ENCODE measurements at regions not wholly inside any gene's neighbourhood (a gene's known extent, or its start where the extent isn't known, plus 50 kb on each side); places are given as distances from the start of the nearest gene placed in this dataset.

DNA sequence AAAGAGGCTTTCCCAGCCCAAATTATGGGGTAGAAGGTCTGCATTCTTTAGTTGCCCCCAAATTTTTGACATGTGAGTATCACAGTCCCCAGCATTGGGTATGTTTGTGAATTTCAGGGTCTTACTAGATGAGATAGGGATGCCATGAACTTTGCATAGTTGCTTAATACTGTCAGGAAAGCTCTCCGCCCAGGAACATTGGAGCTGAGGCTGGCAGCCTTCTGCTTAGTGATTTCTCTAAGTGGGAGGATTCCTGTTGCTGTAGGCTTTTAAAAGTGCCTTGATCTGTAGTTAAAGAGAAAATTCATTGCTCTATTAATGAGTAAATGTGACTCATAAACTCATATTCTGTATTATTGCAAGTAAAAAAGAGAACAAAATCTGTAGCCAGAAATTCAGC, 206.9 kb downstream of the CAVIN4 start:
- no peaks in the 10 kb centered on the region for H3K9me2 ChIP-seq (replicated peaks; ENCODE audit: low read length)
- H3K4me1 ChIP-seq (ENCODE audit: insufficient read depth, low read length): no peaks in the 10 kb centered on the region
- DNase-seq: no peak
- TF ChIP-seq EZH2phosphoT487 (IDR thresholded peaks at IDR 0.05; ENCODE audit: borderline replicate concordance, low read length) (no peak), EZH2 (IDR thresholded peaks at IDR 0.05; ENCODE audit: low read length, unreplicated experiment) (no peak)
- TF ChIP-seq, protein P1, sequence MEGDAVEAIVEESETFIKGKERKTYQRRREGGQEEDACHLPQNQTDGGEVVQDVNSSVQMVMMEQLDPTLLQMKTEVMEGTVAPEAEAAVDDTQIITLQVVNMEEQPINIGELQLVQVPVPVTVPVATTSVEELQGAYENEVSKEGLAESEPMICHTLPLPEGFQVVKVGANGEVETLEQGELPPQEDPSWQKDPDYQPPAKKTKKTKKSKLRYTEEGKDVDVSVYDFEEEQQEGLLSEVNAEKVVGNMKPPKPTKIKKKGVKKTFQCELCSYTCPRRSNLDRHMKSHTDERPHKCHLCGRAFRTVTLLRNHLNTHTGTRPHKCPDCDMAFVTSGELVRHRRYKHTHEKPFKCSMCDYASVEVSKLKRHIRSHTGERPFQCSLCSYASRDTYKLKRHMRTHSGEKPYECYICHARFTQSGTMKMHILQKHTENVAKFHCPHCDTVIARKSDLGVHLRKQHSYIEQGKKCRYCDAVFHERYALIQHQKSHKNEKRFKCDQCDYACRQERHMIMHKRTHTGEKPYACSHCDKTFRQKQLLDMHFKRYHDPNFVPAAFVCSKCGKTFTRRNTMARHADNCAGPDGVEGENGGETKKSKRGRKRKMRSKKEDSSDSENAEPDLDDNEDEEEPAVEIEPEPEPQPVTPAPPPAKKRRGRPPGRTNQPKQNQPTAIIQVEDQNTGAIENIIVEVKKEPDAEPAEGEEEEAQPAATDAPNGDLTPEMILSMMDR (conservative IDR thresholded peaks at IDR 0.05; ENCODE audit: low read depth, low read length): no peak
- H3K36me3 ChIP-seq (ENCODE audit: low read depth, low read length): no peaks in the 10 kb centered on the region
- H3K9me3 ChIP-seq (ENCODE audit: low read length): no peaks in the 10 kb centered on the region
- no peaks in the 10 kb centered on the region for H3K79me2 ChIP-seq (ENCODE audit: low read length)
- no peak overlapping the region for H3K27ac ChIP-seq (ENCODE audit: low read length)
- CTCF ChIA-PET: no interaction called here
- H3K9ac ChIP-seq (ENCODE audit: low read length): no peak overlapping the region
- intact Hi-C loops (cut with micrococcal nuclease): no loop called here
- H2AFZ ChIP-seq (ENCODE audit: low read length): no peak overlapping the region
- no peak overlapping the region for H3K4me2 ChIP-seq (ENCODE audit: low read length)
- H4K20me1 ChIP-seq (ENCODE audit: low read length): no peaks in the 10 kb centered on the region
- POLR2A ChIA-PET (ENCODE audit: unreplicated experiment): no interaction called here
- H3K4me3 ChIP-seq (ENCODE audit: low read length): no peak overlapping the region
- H3F3A ChIP-seq (ENCODE audit: low read length, unreplicated experiment): no peaks in the 10 kb centered on the region
- H3K27me3 ChIP-seq (ENCODE audit: low read length): no peaks in the 10 kb centered on the region
- no peak for ATAC-seq
- no TSS peak for BruUV-seq (replicated peaks)

DNA sequence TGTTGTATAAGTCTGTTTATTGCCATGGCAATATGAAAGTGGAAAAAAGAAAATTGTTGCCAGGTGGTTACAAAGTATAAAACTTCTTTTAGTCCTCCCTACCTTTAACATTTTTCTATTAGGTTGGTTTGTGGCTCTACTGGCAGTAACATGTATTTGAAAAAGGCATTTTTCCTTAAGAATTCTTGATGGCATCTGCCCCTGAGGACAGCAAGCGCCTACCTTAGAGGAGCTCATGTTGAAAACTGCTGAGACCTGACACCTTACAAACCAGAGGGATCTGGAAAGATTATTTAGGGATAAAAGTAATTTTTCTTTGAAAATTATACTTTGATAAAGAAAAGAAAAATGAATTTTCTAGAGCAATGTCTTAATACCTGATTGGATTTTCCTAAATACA, 208.1 kb downstream of the CAVIN4 start:
- H3F3A ChIP-seq (ENCODE audit: low read length, unreplicated experiment): no peaks in the 10 kb centered on the region
- H3K4me3 ChIP-seq (ENCODE audit: low read length): no peak overlapping the region
- DNase-seq (no peak), ATAC-seq (no peak)
- ChIA-PET POLR2A (ENCODE audit: unreplicated experiment) (no interaction called here), CTCF (no interaction called here)
- intact Hi-C loops (cut with micrococcal nuclease): no loop called here
- H3K79me2 ChIP-seq (ENCODE audit: low read length): no peaks in the 10 kb centered on the region
- H3K9me3 ChIP-seq (ENCODE audit: low read length): no peaks in the 10 kb centered on the region
- no peak overlapping the region for H3K9ac ChIP-seq (ENCODE audit: low read length)
- no peak overlapping the region for H3K4me2 ChIP-seq (ENCODE audit: low read length)
- no peak for TF ChIP-seq EZH2phosphoT487 (IDR thresholded peaks at IDR 0.05; ENCODE audit: borderline replicate concordance, low read length)
- TF ChIP-seq EZH2 (IDR thresholded peaks at IDR 0.05; ENCODE audit: low read length, unreplicated experiment): no peak
- TF ChIP-seq, protein P1 (conservative IDR thresholded peaks at IDR 0.05; ENCODE audit: low read depth, low read length): no peak
- H3K27me3 ChIP-seq (ENCODE audit: low read length): no peaks in the 10 kb centered on the region
- no peak overlapping the region for H2AFZ ChIP-seq (ENCODE audit: low read length)
- H3K36me3 ChIP-seq (ENCODE audit: low read depth, low read length): no peaks in the 10 kb centered on the region
- H3K4me1 ChIP-seq (ENCODE audit: insufficient read depth, low read length): no peaks in the 10 kb centered on the region
- H4K20me1 ChIP-seq (ENCODE audit: low read length): no peaks in the 10 kb centered on the region
- BruUV-seq (replicated peaks): no TSS peak
- H3K27ac ChIP-seq (ENCODE audit: low read length): no peak overlapping the region
- H3K9me2 ChIP-seq (replicated peaks; ENCODE audit: low read length): no peaks in the 10 kb centered on the region

DNA sequence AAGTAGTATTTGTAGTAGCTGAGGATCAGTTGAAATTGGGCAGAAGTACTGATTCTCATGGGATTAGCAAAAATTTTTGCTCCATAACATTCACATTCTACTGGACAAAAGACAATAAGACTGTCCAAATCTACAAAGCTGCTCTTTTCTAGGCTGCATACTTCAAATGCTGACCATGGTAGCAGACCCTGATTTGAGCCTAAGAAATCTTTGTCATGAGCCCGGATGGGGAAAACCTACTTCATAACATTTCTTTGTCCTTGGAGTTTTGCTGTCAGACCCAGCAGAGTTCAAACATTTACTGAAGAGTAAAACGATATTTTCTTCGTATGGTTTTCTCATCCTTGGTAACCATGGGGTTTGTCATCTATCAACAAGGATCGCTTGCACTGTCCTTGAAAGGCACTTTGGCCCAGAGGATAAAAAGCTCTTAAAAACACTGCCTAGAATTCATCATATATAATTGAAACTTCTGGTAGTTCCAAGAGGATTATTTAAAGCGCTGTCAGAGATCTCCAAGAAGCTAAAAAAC, 216.9 kb downstream of the CAVIN4 start:
- H2AFZ ChIP-seq (ENCODE audit: low read length): no peak overlapping the region
- no peaks in the 10 kb centered on the region for H3K9me2 ChIP-seq (replicated peaks; ENCODE audit: low read length)
- no peak overlapping the region for H3K27ac ChIP-seq (ENCODE audit: low read length)
- H3K4me3 ChIP-seq (ENCODE audit: low read length): no peak overlapping the region
- no peaks in the 10 kb centered on the region for H3F3A ChIP-seq (ENCODE audit: low read length, unreplicated experiment)
- no peaks in the 10 kb centered on the region for H3K9me3 ChIP-seq (ENCODE audit: low read length)
- no peaks in the 10 kb centered on the region for H3K36me3 ChIP-seq (ENCODE audit: low read depth, low read length)
- ATAC-seq (no peak), DNase-seq (no peak)
- no peaks in the 10 kb centered on the region for H3K4me1 ChIP-seq (ENCODE audit: insufficient read depth, low read length)
- TF ChIP-seq EZH2phosphoT487 (IDR thresholded peaks at IDR 0.05; ENCODE audit: borderline replicate concordance, low read length) (no peak), EZH2 (IDR thresholded peaks at IDR 0.05; ENCODE audit: low read length, unreplicated experiment) (no peak)
- TF ChIP-seq, protein P1 (conservative IDR thresholded peaks at IDR 0.05; ENCODE audit: low read depth, low read length): no peak
- intact Hi-C loops (cut with micrococcal nuclease): no loop called here
- no peaks in the 10 kb centered on the region for H3K79me2 ChIP-seq (ENCODE audit: low read length)
- ChIA-PET POLR2A (ENCODE audit: unreplicated experiment) (no interaction called here), CTCF (no interaction called here)
- no peaks in the 10 kb centered on the region for H3K27me3 ChIP-seq (ENCODE audit: low read length)
- H4K20me1 ChIP-seq (ENCODE audit: low read length): no peaks in the 10 kb centered on the region
- H3K4me2 ChIP-seq (ENCODE audit: low read length): no peak overlapping the region
- no peak overlapping the region for H3K9ac ChIP-seq (ENCODE audit: low read length)
- no TSS peak for BruUV-seq (replicated peaks)

Data from PC-3 (cell line).